Mesenchymal stem cell (in vitro differentiated cells and primary cell): ENCODE measurements at regions not wholly inside any gene's neighbourhood (a gene's known extent, or its start where the extent isn't known, plus 50 kb on each side); places are given as distances from the start of the nearest gene placed in this dataset.

Experiments used
- DNase-seq: peaks from one replicate; pipeline ENCODE4 v3.0.0-alpha.2; 2013
- H2AFZ ChIP-seq: one replicate; pipeline ENCODE4 v1.6.1; 2013; ENCODE audit warnings: low read depth, mild to moderate bottlenecking, control low read depth, inconsistent platforms, low read length, moderate library complexity
- H2AK5ac ChIP-seq: 2 replicates; pipeline ENCODE4 v1.6.1; 2013; ENCODE audit warnings: low read length, moderate library complexity, mild to moderate bottlenecking, inconsistent platforms; ENCODE audit not compliant: severe bottlenecking
- H2BK120ac ChIP-seq: one replicate; pipeline ENCODE4 v1.6.1; 2013; ENCODE audit warnings: low read depth, mild to moderate bottlenecking, inconsistent platforms, low read length, moderate library complexity
- H2BK12ac ChIP-seq, 2 experiments: one replicate each; pipeline ENCODE4 v1.6.1; 2013; ENCODE audit warnings: inconsistent platforms in 2 of 2, low read length in 2 of 2, mild to moderate bottlenecking in 2 of 2, moderate library complexity in 2 of 2, control low read depth in 1 of 2
- H2BK15ac ChIP-seq: one replicate; pipeline ENCODE4 v1.6.1; 2013; ENCODE audit warnings: mild to moderate bottlenecking, low read depth, inconsistent platforms; ENCODE audit not compliant: poor library complexity, severe bottlenecking
- H2BK5ac ChIP-seq: 2 replicates; pipeline ENCODE4 v1.6.1; 2013; ENCODE audit warnings: low read depth, mild to moderate bottlenecking, low read length, control low read depth, inconsistent platforms; ENCODE audit not compliant: poor library complexity, severe bottlenecking
- H3K14ac ChIP-seq, 2 experiments: one replicate each; pipeline ENCODE4 v1.6.1; 2013; ENCODE audit warnings: inconsistent platforms in 2 of 2, low read length in 2 of 2, control low read depth in 1 of 2, mild to moderate bottlenecking in 1 of 2, moderate library complexity in 1 of 2
- H3K18ac ChIP-seq, 2 experiments: one replicate each; pipeline ENCODE4 v1.6.1; 2013; ENCODE audit warnings: inconsistent platforms in 2 of 2, low read length in 2 of 2, control low read depth in 1 of 2, low read depth in 1 of 2, mild to moderate bottlenecking in 1 of 2
- H3K23ac ChIP-seq, 2 experiments: one replicate each; pipeline ENCODE4 v1.6.1; 2013; ENCODE audit warnings: inconsistent platforms in 2 of 2, low read length in 2 of 2, mild to moderate bottlenecking in 2 of 2, moderate library complexity in 2 of 2, control low read depth in 1 of 2
- H3K27ac ChIP-seq: 2 replicates; pipeline ENCODE4 v1.5.1; 2013; ENCODE audit warnings: mild to moderate bottlenecking, moderate library complexity, low read length, control low read depth, inconsistent platforms; ENCODE audit not compliant: poor library complexity, severe bottlenecking
- H3K27me3 ChIP-seq, 2 experiments: 2 replicates each; pipeline versions ENCODE4 v1.6.1 to v1.7.0; 2013; ENCODE audit warnings: low read length in 2 of 2, mild to moderate bottlenecking in 2 of 2, moderate library complexity in 2 of 2, control low read depth in 1 of 2, inconsistent platforms in 1 of 2; ENCODE audit not compliant: control insufficient read depth in 1 of 2, insufficient read depth in 1 of 2
- H3K36me3 ChIP-seq, 2 experiments: 2 replicates each; pipeline versions ENCODE4 v1.6.1 to v1.7.0; 2013; ENCODE audit warnings: low read length in 2 of 2, control low read depth in 1 of 2, inconsistent platforms in 1 of 2, low read depth in 1 of 2, mild to moderate bottlenecking in 1 of 2; ENCODE audit not compliant: insufficient read depth in 2 of 2, control insufficient read depth in 1 of 2
- H3K4ac ChIP-seq, 2 experiments: one replicate each; pipeline ENCODE4 v1.6.1; 2013; ENCODE audit warnings: inconsistent platforms in 2 of 2, low read length in 2 of 2, mild to moderate bottlenecking in 2 of 2, moderate library complexity in 2 of 2, control low read depth in 1 of 2, low read depth in 1 of 2
- H3K4me1 ChIP-seq: 2 replicates; pipeline ENCODE4 v1.6.1; 2013; ENCODE audit warnings: low read depth, low read length, control low read depth; ENCODE audit not compliant: control insufficient read depth, insufficient read depth
- H3K4me2 ChIP-seq: 2 replicates; pipeline ENCODE4 v1.6.1; 2013; ENCODE audit warnings: low read length, mild to moderate bottlenecking, inconsistent platforms; ENCODE audit not compliant: poor library complexity, severe bottlenecking
- H3K4me3 ChIP-seq, 2 experiments: 2 replicates each; pipeline versions ENCODE4 v1.5.1 to v1.7.0; 2013; ENCODE audit warnings: low read length in 2 of 2, mild to moderate bottlenecking in 2 of 2, control low read depth in 1 of 2, low read depth in 1 of 2; ENCODE audit not compliant: insufficient read depth in 1 of 2
- H3K79me1 ChIP-seq: replicated peaks from 2 replicates; pipeline ENCODE4 v1.6.1; 2013; ENCODE audit warnings: mild to moderate bottlenecking, control low read depth, low read length, inconsistent platforms; ENCODE audit not compliant: poor library complexity, severe bottlenecking
- H3K9ac ChIP-seq: 2 replicates; pipeline ENCODE4 v1.7.0; 2013; ENCODE audit warnings: mild to moderate bottlenecking, low read length, moderate library complexity
- H3K9me3 ChIP-seq: 2 replicates; pipeline ENCODE4 v1.7.0; 2013; ENCODE audit warnings: mild to moderate bottlenecking, low read length; ENCODE audit not compliant: control insufficient read depth
- H4K8ac ChIP-seq: one replicate; pipeline ENCODE4 v1.6.1; 2013; ENCODE audit warnings: inconsistent platforms, mild to moderate bottlenecking, low read length, moderate library complexity
- H4K91ac ChIP-seq: one replicate; pipeline ENCODE4 v1.6.1; 2013; ENCODE audit warnings: mild to moderate bottlenecking, low read length, inconsistent platforms
- WGBS: methylation state at CpG from one replicate; pipeline ENCODE4 v1.1.7; 2013; ENCODE audit warnings: mixed read lengths; 5-methylcytosine and 5-hydroxymethylcytosine counted together

GRCh38 chr4:130322439-130322838 lies 1226.5 kb downstream of the C4orf33 start:
- Histone ChIP-seq H2BK5ac (no peak overlapping the region), H4K8ac (no peak overlapping the region)

GRCh38 chr4:130329036-130329435 lies 1233.1 kb downstream of the C4orf33 start:
- Histone ChIP-seq H2AK5ac (no peak overlapping the region), H2BK15ac (no peak overlapping the region), H2BK120ac (no peak overlapping the region), H3K23ac (no peak overlapping the region), H3K27ac (no peak overlapping the region), H3K79me1 (no peaks in the 10 kb centered on the region), H3K4ac (no peak overlapping the region), H4K8ac (no peak overlapping the region), H2BK12ac (no peak overlapping the region), H2AFZ (no peak overlapping the region), H3K4me2 (no peak overlapping the region), H2BK5ac (no peak overlapping the region), H3K9ac (no peak overlapping the region), H4K91ac (no peak overlapping the region), H3K4me1 (no peaks in the 10 kb centered on the region), H3K36me3 (no peaks in the 10 kb centered on the region), H3K27me3 (no peaks in the 10 kb centered on the region), H3K14ac (no peak overlapping the region), H3K4me3 (no peak overlapping the region), H3K9me3 (no peaks in the 10 kb centered on the region), H3K18ac (no peak overlapping the region)
- no peak for DNase-seq

More at GRCh38 chr4:130322439-130322838, 1226.5 kb downstream of the C4orf33 start:
- H3K14ac ChIP-seq = no peak overlapping the region
- no peaks in the 10 kb centered on the region for H3K4me1 ChIP-seq
- H3K79me1 ChIP-seq = no peaks in the 10 kb centered on the region
- no peak overlapping the region for H2BK15ac ChIP-seq
- H3K36me3 ChIP-seq = no peaks in the 10 kb centered on the region
- no peak overlapping the region for H2AFZ ChIP-seq
- no peak overlapping the region for H3K27ac ChIP-seq
- H3K4me2 ChIP-seq = no peak overlapping the region
- no peaks in the 10 kb centered on the region for H3K27me3 ChIP-seq
- no peak overlapping the region for H2AK5ac ChIP-seq
- no peak overlapping the region for H4K91ac ChIP-seq
- no peak overlapping the region for H2BK120ac ChIP-seq
- no peak overlapping the region for H3K18ac ChIP-seq
- H3K9me3 ChIP-seq = no peaks in the 10 kb centered on the region
- no peak for DNase-seq
- H3K4me3 ChIP-seq = no peak overlapping the region
- no peak overlapping the region for H3K4ac ChIP-seq
- no peak overlapping the region for H2BK12ac ChIP-seq
- no peak overlapping the region for H3K23ac ChIP-seq
- no peak overlapping the region for H3K9ac ChIP-seq

- Histone ChIP-seq H2AFZ (no peak overlapping the region), H3K79me1 (no peaks in the 10 kb centered on the region), H3K27ac (no peak overlapping the region), H3K9me3 (no peaks in the 10 kb centered on the region), H3K27me3 (no peaks in the 10 kb centered on the region), H2AK5ac (no peak overlapping the region), H2BK15ac (no peak overlapping the region), H2BK120ac (no peak overlapping the region), H3K4me2 (no peak overlapping the region), H2BK5ac (no peak overlapping the region), H4K91ac (no peak overlapping the region), H3K18ac (no peak overlapping the region), H3K4ac (no peak overlapping the region), H4K8ac (no peak overlapping the region), H3K4me3 (no peak overlapping the region), H3K36me3 (no peaks in the 10 kb centered on the region), H3K14ac (no peak overlapping the region), H3K9ac (no peak overlapping the region), H3K4me1 (no peaks in the 10 kb centered on the region), H2BK12ac (no peak overlapping the region), H3K23ac (no peak overlapping the region)
- no peak for DNase-seq
- WGBS = 75% methylated on average over 3 of the region's 4 CpGs
Observed at GRCh38 chr4:130333241-130333759, 1237.3 kb downstream of the C4orf33 start.

GRCh38 chr4:130335417-130336194 lies 1239.7 kb downstream of the C4orf33 start:
- no peak overlapping the region for H3K9ac ChIP-seq
- H3K79me1 ChIP-seq = no peaks in the 10 kb centered on the region
- H2BK5ac ChIP-seq = no peak overlapping the region
- H2AFZ ChIP-seq = no peak overlapping the region
- H2BK120ac ChIP-seq = no peak overlapping the region
- H3K14ac ChIP-seq = no peak overlapping the region
- H2BK12ac ChIP-seq = no peak overlapping the region
- H3K23ac ChIP-seq = no peak overlapping the region
- H4K8ac ChIP-seq = no peak overlapping the region
- H3K18ac ChIP-seq = no peak overlapping the region
- 76% methylated on average over 5 of the region's 5 CpGs for WGBS
- H3K4me2 ChIP-seq = no peak overlapping the region
- H3K27me3 ChIP-seq = no peaks in the 10 kb centered on the region
- DNase-seq = no peak
- H3K4ac ChIP-seq = no peak overlapping the region
- no peaks in the 10 kb centered on the region for H3K36me3 ChIP-seq
- H2AK5ac ChIP-seq = no peak overlapping the region
- H3K27ac ChIP-seq = no peak overlapping the region
- H3K9me3 ChIP-seq = no peaks in the 10 kb centered on the region
- H3K4me3 ChIP-seq = no peak overlapping the region
- H4K91ac ChIP-seq = no peak overlapping the region
- no peak overlapping the region for H2BK15ac ChIP-seq
- H3K4me1 ChIP-seq = no peaks in the 10 kb centered on the region
